ENCODE measurements at regions not wholly inside any gene's neighbourhood (a gene's known extent, or its start where the extent isn't known, plus 50 kb on each side); places are given as distances from the start of the nearest gene placed in this dataset.
"Not testable (repeated sequence)": the region's sequence is repeated elsewhere in the genome, so short reads cannot be mapped to it uniquely, and the experiment has no call there.

GRCh38 chr2:142710336-142710735, 167.1 kb upstream of the KYNU start:
- intact Hi-C loops (cut with micrococcal nuclease) = no loop called here

GRCh38 chr2:142707318-142707717, 170.1 kb upstream of the KYNU start:
- H3K4me3 Mint-ChIP-seq = no peak overlapping the region
- CTCF ChIA-PET = no interaction called here
- H3K27ac Mint-ChIP-seq = no peak overlapping the region
- no peaks in the 10 kb centered on the region for H3K36me3 Mint-ChIP-seq (ENCODE audit: low read depth)
- TF ChIP-seq CTCF (IDR thresholded peaks at IDR 0.05) = no peak
- DNase-seq (no peak), ATAC-seq (ENCODE audit: low read depth) (no peak)
- H3K4me1 Mint-ChIP-seq = no peaks in the 10 kb centered on the region
- intact Hi-C loops (cut with micrococcal nuclease) = no loop called here
- POLR2A ChIA-PET = no interaction called here
- no peaks in the 10 kb centered on the region for H3K9me3 Mint-ChIP-seq
- peaks cover 8% of the 10 kb centered on the region for H3K27me3 Mint-ChIP-seq

More at GRCh38 chr2:142710336-142710735, 167.1 kb upstream of the KYNU start:
- ATAC-seq (ENCODE audit: low read depth) (no peak), DNase-seq (no peak)
- no peak overlapping the region for H3K27ac Mint-ChIP-seq
- POLR2A ChIA-PET = no interaction called here
- no peaks in the 10 kb centered on the region for H3K9me3 Mint-ChIP-seq
- CTCF ChIA-PET = no interaction called here
- no peaks in the 10 kb centered on the region for H3K36me3 Mint-ChIP-seq (ENCODE audit: low read depth)
- H3K27me3 Mint-ChIP-seq = peaks cover 8% of the 10 kb centered on the region
- H3K4me1 Mint-ChIP-seq = no peaks in the 10 kb centered on the region
- no peak overlapping the region for H3K4me3 Mint-ChIP-seq
- TF ChIP-seq CTCF (IDR thresholded peaks at IDR 0.05) = no peak

GRCh38 chr2:142702397-142702796, 175.1 kb upstream of the KYNU start:
- H3K4me3 Mint-ChIP-seq; H3K36me3 Mint-ChIP-seq (ENCODE audit: low read depth); DNase-seq; intact Hi-C loops (cut with micrococcal nuclease); POLR2A ChIA-PET; CTCF ChIA-PET; H3K9me3 Mint-ChIP-seq; H3K27ac Mint-ChIP-seq; H3K27me3 Mint-ChIP-seq; H3K4me1 Mint-ChIP-seq; ATAC-seq (ENCODE audit: low read depth): not testable (repeated sequence)

- H3K27ac Mint-ChIP-seq; H3K27me3 Mint-ChIP-seq; ATAC-seq (ENCODE audit: low read depth); POLR2A ChIA-PET; H3K9me3 Mint-ChIP-seq; CTCF ChIA-PET; H3K4me3 Mint-ChIP-seq; H3K4me1 Mint-ChIP-seq; DNase-seq; intact Hi-C loops (cut with micrococcal nuclease); H3K36me3 Mint-ChIP-seq (ENCODE audit: low read depth): not testable (repeated sequence)
Observed at GRCh38 chr2:142695350-142696257, 181.9 kb upstream of the KYNU start.

- Mint-ChIP-seq H3K27me3 (no peaks in the 10 kb centered on the region), H3K27ac (no peak overlapping the region), H3K4me3 (no peak overlapping the region), H3K9me3 (no peaks in the 10 kb centered on the region), H3K4me1 (peaks cover 5% of the 10 kb centered on the region), H3K36me3 (ENCODE audit: low read depth) (no peaks in the 10 kb centered on the region)
- ChIA-PET CTCF (no interaction called here), POLR2A (no interaction called here)
- DNase-seq = no peak
- TF ChIP-seq CTCF (IDR thresholded peaks at IDR 0.05) = no peak
- no peak for ATAC-seq (ENCODE audit: low read depth)
- intact Hi-C loops (cut with micrococcal nuclease) = no loop called here
Observed at GRCh38 chr2:142694282-142694681, 183.2 kb upstream of the KYNU start.

GRCh38 chr2:142693171-142693950, 184.1 kb upstream of the KYNU start:
- intact Hi-C loops (cut with micrococcal nuclease) = no loop called here
- Mint-ChIP-seq H3K27ac (no peak overlapping the region), H3K36me3 (ENCODE audit: low read depth) (no peaks in the 10 kb centered on the region), H3K9me3 (no peaks in the 10 kb centered on the region), H3K27me3 (no peaks in the 10 kb centered on the region), H3K4me3 (no peak overlapping the region), H3K4me1 (peaks cover 5% of the 10 kb centered on the region)
- ChIA-PET CTCF (no interaction called here), POLR2A (no interaction called here)
- ATAC-seq (ENCODE audit: low read depth) (no peak), DNase-seq (no peak)
- no peak for TF ChIP-seq CTCF (IDR thresholded peaks at IDR 0.05)
